ENCODE measurements at regions not wholly inside any gene's neighbourhood (a gene's known extent, or its start where the extent isn't known, plus 50 kb on each side); places are given as distances from the start of the nearest gene placed in this dataset.
"Not testable (repeated sequence)": the region's sequence is repeated elsewhere in the genome, so short reads cannot be mapped to it uniquely, and the experiment has no call there.

DNA sequence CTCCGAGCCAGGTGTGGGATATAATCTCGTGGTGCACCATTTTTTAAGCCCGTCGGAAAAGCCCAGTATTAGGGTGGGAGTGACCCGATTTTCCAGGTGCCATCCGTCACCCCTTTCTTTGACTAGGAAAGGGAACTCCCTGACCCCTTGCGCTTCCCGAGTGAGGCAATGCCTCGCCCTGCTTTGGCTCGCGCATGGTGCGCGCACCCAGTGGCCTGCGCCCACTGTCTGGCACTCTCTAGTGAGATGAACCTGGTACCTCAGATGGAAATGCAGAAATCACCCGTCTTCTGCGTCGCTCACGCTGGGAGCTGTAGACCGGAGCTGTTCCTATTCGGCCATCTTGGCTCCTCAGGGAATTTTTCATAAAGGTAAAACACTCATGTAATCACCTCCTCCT lies 63.9 kb downstream of the RWDD3 start:
- not testable (repeated sequence) for DNase-seq (ENCODE audit: low read depth in 3 of 3)

- DNase-seq (ENCODE audit: low read depth in 3 of 3): no peak
Measured at GRCh38 chr1:95301091-95301490, 67.1 kb downstream of the RWDD3 start.

DNA sequence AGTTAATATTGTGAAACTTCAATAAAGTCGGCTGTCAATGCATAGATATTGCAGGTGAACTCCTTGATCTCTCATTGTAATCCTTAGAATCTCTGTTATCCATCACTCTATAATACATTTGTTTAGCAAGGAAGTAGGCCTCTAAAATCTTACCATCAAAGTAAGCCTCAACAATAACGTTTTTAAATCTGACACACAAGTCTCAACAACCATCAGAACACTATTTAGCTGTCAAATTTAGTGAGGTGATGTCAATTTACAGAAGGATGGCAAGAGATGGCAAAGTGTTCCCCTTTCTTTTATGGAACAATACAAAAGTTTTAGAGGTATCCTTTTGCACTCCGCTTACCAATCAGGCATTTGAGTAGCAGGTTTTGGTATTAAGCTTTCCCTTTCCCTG lies 67.6 kb downstream of the RWDD3 start:
- no peak for DNase-seq (ENCODE audit: low read depth in 3 of 3)

DNA sequence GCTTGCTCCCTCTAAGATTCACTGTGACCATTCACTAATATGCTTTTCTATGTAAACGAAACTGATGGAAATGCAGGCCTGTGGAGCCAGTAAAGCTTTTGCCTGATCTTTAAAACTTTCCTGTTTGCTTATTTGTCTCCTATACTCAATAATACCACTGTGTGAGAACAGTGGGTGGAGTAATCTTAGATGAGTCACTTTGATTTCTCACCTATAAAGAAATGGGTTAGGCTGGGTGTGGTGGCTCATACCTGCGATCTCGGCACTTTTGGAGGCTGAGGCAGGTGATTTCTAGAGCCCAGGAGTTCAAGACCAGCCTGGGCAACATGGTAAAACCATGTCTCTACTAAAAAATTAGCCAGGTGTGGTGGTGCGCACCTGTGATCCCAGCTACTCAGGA lies 70.8 kb downstream of the RWDD3 start:
- DNase-seq (ENCODE audit: low read depth in 3 of 3): no peak

DNA sequence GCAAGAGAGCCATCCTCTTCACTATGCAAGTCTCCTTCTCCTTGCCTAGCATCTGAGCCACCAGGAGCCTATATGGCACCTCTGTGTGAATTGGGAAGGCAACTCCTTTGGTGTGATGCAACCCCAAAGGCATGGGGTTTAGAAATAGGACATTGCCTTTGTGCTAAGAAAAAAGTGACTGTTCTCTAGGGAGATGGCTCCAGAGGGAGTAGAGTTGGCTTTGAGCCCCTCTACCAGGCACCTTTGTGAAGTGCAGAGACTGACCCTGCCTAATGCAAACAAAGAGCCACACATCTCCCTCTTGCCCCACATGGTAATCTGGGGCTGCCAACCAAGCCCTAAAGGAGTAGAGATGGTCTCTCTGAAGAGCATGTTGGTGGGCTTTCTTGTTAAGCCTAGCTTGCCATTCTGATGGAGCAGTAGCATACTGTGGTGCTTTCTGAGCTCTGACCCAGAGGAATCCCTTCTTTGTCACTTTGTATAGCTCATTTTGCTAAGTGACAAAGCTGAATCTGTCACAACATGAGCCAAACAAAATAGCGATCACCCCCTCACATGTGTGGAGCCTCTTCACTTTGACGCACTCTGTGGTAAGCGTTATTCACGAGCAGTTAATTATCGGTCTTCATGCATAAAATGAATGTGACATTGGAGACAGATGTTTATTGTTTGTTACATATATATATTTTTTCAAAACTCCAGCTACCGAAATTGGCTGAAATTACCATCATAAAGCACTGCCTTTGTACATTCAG lies 74.4 kb downstream of the RWDD3 start:
- DNase-seq (ENCODE audit: low read depth in 3 of 3): no peak

GRCh38 chr1:95309031-95309471 lies 75.0 kb downstream of the RWDD3 start:
- no peak for DNase-seq (ENCODE audit: low read depth in 3 of 3)

DNA sequence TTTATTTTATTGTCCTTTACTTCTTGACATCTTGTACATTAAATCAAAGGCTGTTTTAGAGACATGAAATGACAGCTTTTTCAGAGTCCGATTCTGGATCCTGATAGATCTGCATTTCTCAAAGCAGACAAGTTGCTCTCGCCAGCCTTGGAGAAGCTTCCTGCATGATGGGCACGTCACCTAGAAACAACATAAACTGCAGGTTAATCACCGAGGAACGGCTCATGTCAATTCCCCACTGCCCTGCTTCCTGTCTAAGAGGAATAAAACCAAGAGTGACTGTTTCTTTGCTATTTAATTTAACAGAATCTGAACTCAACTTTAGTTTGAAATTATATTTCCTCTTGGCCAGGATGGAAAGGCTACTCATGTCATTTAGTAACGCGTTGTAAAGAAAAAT lies 77.0 kb downstream of the RWDD3 start:
- DNase-seq (ENCODE audit: low read depth in 3 of 3): no peak

GRCh38 chr1:95311762-95312161 lies 77.8 kb downstream of the RWDD3 start:
- DNase-seq (ENCODE audit: low read depth in 3 of 3): no peak

GRCh38 chr1:95312181-95312580 lies 78.2 kb downstream of the RWDD3 start:
- DNase-seq (ENCODE audit: low read depth in 3 of 3): no peak

DNA sequence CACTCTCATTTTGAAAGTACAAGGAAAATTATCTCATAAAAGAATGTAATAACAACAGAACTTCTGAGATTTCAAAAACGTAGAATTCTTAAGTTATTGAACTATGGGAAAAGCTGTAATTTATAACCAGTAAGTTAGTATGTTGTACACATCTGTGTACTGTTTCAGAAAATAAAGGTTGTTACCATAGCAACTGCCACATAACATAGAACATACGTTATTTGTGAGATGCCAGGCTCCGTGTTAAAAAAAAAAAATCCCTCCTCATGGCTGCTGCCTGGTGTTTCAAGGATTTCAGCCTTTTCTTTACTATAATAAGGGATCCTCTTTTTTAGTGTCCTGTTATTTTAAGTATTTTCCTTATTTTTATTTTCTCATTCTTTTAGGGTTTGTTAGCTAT lies 79.5 kb downstream of the RWDD3 start:
- no peak for DNase-seq (ENCODE audit: low read depth in 3 of 3)

- DNase-seq (ENCODE audit: low read depth in 3 of 3): no peak
Measured at GRCh38 chr1:95321531-95321930, 87.5 kb downstream of the RWDD3 start.

GRCh38 chr1:95323123-95323522 lies 89.1 kb downstream of the RWDD3 start:
- DNase-seq (ENCODE audit: low read depth in 3 of 3): no peak

- no peak for DNase-seq (ENCODE audit: low read depth in 3 of 3)
Measured at GRCh38 chr1:95325349-95325748, 91.3 kb downstream of the RWDD3 start.

- no peak for DNase-seq (ENCODE audit: low read depth in 3 of 3)
Measured at GRCh38 chr1:95326023-95326422, 92.0 kb downstream of the RWDD3 start.

DNA sequence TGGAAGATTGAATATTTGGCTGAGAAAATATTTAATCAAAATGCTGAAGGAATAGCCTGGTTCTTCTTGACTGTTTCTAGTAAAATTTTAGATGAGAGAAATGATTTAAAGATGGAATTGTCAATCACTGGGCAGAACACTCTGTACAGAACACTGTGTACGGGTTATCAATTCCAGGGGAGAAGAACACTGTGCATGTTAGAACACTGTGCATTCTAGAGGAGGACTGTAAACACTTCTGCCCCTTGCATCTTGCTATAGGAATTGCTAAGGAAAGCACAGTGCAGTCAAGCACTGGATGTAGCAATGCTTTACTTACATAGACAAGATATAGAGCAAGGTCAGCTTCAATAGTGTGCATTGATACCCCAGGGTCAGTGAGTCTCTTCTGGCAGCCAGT lies 98.7 kb downstream of the RWDD3 start:
- DNase-seq (ENCODE audit: low read depth in 3 of 3): no peak

- no peak for DNase-seq (ENCODE audit: low read depth in 3 of 3)
Measured at GRCh38 chr1:95339377-95339776, 105.4 kb downstream of the RWDD3 start.

- DNase-seq (ENCODE audit: low read depth in 3 of 3): no peak
Measured at GRCh38 chr1:95340061-95340460, 106.1 kb downstream of the RWDD3 start.

- DNase-seq (ENCODE audit: low read depth in 3 of 3): no peak
Measured at GRCh38 chr1:95352767-95353166, 118.8 kb downstream of the RWDD3 start.

GRCh38 chr1:95353194-95353593 lies 119.2 kb downstream of the RWDD3 start:
- no peak for DNase-seq (ENCODE audit: low read depth in 3 of 3)

- DNase-seq (ENCODE audit: low read depth in 3 of 3): no peak
Measured at GRCh38 chr1:95364546-95364945, 130.5 kb downstream of the RWDD3 start.

- no peak for DNase-seq (ENCODE audit: low read depth in 3 of 3)
Measured at GRCh38 chr1:95366498-95366897, 132.5 kb downstream of the RWDD3 start.

- DNase-seq (ENCODE audit: low read depth in 3 of 3): no peak
Measured at GRCh38 chr1:95368178-95368577, 134.2 kb downstream of the RWDD3 start.

DNA sequence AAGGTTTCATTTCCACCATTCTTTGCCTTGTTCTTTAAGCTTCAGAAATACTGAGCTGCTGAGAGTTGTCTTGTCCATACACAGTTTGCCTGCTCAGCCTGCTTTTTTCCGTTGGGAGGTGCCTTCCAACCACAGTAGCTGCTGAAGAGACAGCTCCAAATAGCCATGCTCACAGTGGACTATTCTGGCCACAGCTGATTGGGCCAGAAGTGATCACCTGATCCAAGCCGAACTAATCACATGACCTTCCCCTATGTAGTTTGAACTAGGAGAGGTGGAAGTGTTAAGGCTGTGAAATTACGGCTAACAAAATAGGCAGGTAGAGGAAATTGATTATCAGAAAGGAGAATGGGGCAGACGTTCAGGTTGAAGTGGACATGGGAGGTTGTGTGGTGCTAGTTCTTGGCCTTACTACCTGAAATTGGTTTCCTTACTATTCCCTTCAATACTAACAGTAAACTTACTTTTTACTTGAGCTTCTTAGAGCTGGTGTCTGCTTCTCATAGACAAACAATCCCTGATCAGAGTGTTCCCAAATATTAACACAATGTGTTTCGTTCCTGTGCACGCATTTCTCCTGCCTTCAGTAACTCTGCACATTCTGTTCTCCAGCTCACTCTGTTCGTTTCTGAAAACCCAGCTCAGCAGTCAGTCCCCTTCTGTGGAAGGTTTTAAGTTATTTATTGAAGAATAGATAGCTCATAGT lies 136.1 kb downstream of the RWDD3 start:
- DNase-seq (ENCODE audit: low read depth in 3 of 3): no peak

Measured in stimulated activated CD4-positive, alpha-beta T cell treated with anti-CD3 and anti-CD28 coated beads, TNF-alpha, amount 100 ng/mL, for 24 hours (primary cell).